ENCODE measurements at regions not wholly inside any gene's neighbourhood (a gene's known extent, or its start where the extent isn't known, plus 50 kb on each side); places are given as distances from the start of the nearest gene placed in this dataset.

- no peak for TF ChIP-seq NKRF (conservative IDR thresholded peaks at IDR 0.05)
- no peak for TF ChIP-seq RB1 (IDR thresholded peaks at IDR 0.05; ENCODE audit: borderline replicate concordance)
Measured at GRCh38 chr9:126080641-126081040, 246.0 kb upstream of the MVB12B start (continued).

- Histone ChIP-seq H3K36me3 (ENCODE audit: control insufficient read depth in 2 of 2, insufficient read depth in 2 of 2, low read length in 1 of 2) (no peaks in the 10 kb centered on the region), H4K20me1 (ENCODE audit: control insufficient read depth, insufficient read depth) (no peaks in the 10 kb centered on the region), H3K4me1 (ENCODE audit: control insufficient read depth, insufficient read depth, low read length) (no peaks in the 10 kb centered on the region), H3K79me2 (ENCODE audit: control insufficient read depth, insufficient read depth, low read length) (no peaks in the 10 kb centered on the region), H3K27ac (ENCODE audit: control insufficient read depth, insufficient read depth) (no peak overlapping the region), H3K9me3 (replicated peaks; ENCODE audit: control insufficient read depth, insufficient read depth, low read length) (no peaks in the 10 kb centered on the region), H3K4me2 (ENCODE audit: control insufficient read depth, insufficient read depth) (no peak overlapping the region), H3K27me3 (replicated peaks in 1 of 2; ENCODE audit: control insufficient read depth in 2 of 2, insufficient read depth in 2 of 2, low read length in 1 of 2) (peaks cover 0 to 2% of the 10 kb centered on the region in 2 experiments; a peak in 2 of 4 replicates), H3K9ac (ENCODE audit: control insufficient read depth, insufficient read depth, low read length) (no peak overlapping the region), H3K4me3 (no peak overlapping the region), H2AFZ (ENCODE audit: control insufficient read depth, low read depth, low read length) (no peak overlapping the region)
- CTCF ChIA-PET: no interaction called here
- WGBS (ENCODE audit: insufficient coverage, insufficient replicate concordance, low lambda C conversion rate, missing lambda C conversion rate): 20% methylated on average over 4 of the region's 4 CpGs
- intact Hi-C loops (cut with micrococcal nuclease; ENCODE audit: unreplicated experiment) (no loop called here), in situ Hi-C loops (cut with MboI) (no loop called here)
- FAIRE-seq (no peak), ATAC-seq (no peak), DNase-seq (ENCODE audit: low read depth, low spot score) (no peak)
- TF ChIP-seq SREBF2 (IDR thresholded peaks at IDR 0.05; ENCODE audit: low read length) (no peak), STAT1 (conservative IDR thresholded peaks at IDR 0.05) (no peak), CREB1 (IDR thresholded peaks at IDR 0.05; ENCODE audit: low read depth) (no peak), IKZF2 (IDR thresholded peaks at IDR 0.05) (no peak)
- SMC1A ChIA-PET (ENCODE audit: uncharacterized antibody, unreplicated experiment): interaction anchor here (0.9 kb wide), 1 partner anchor 13 kb away, joined by 3 read pairs; no protein-coding TSS in a partner anchor
- POLR2A ChIA-PET: no interaction called here
- RAD21 ChIA-PET (ENCODE audit: unreplicated experiment): no interaction called here
- no TSS peak for BruUV-seq (replicated peaks)
Measured at GRCh38 chr9:126081746-126082145, 244.9 kb upstream of the MVB12B start.

All from GM12878 (cell line).